CD4-positive, alpha-beta T cell treated with Interleukin-4 for 4 hours (primary cell): ENCODE measurements at regions not wholly inside any gene's neighbourhood (a gene's known extent, or its start where the extent isn't known, plus 50 kb on each side); places are given as distances from the start of the nearest gene placed in this dataset.

Experiments used
- DNase-seq: peaks from one replicate; pipeline ENCODE4 v3.0.0-alpha.2; 2020

- DNase-seq, result no peak
These were observed 64.8 kb upstream of the PPM1J start for GRCh38 chr1:112779665-112780526.

- no peak for DNase-seq
These were observed 63.0 kb upstream of the PPM1J start for GRCh38 chr1:112778137-112778536.

GRCh38 chr1:112776688-112777087, 61.6 kb upstream of the PPM1J start:
- no peak for DNase-seq

- no peak for DNase-seq
These were observed 57.6 kb upstream of the PPM1J start for GRCh38 chr1:112772781-112773180.

GRCh38 chr1:112770724-112771123, 55.6 kb upstream of the PPM1J start:
- DNase-seq, result no peak

- no peak for DNase-seq
These were observed 54.5 kb upstream of the PPM1J start for GRCh38 chr1:112769611-112770010.

- DNase-seq, result no peak
These were observed 52.5 kb upstream of the PPM1J start for GRCh38 chr1:112767646-112768045.
